Erythroblast (primary cell): ENCODE measurements at regions not wholly inside any gene's neighbourhood (a gene's known extent, or its start where the extent isn't known, plus 50 kb on each side); places are given as distances from the start of the nearest gene placed in this dataset.

ENCODE experiments used
- GATA1 ChIP-seq: IDR thresholded peaks from 2 replicates; pipeline ENCODE4 v1.6.1; 2011; ENCODE audit warnings: low read depth, mild to moderate bottlenecking, control low read depth, low read length, moderate library complexity
- POLR2A ChIP-seq: IDR thresholded peaks from 2 replicates; pipeline ENCODE4 v1.6.1; 2011; ENCODE audit warnings: mild to moderate bottlenecking, low read length

- no peak for TF ChIP-seq POLR2A
- TF ChIP-seq GATA1, result no peak
Measured at GRCh38 chr10:83988435-83988834, 150.9 kb upstream of the GHITM start.
